Spleen (tissue), 7 donors: ENCODE measurements at regions not wholly inside any gene's neighbourhood (a gene's known extent, or its start where the extent isn't known, plus 50 kb on each side); places are given as distances from the start of the nearest gene placed in this dataset.

Experiments
- POLR2A ChIP-seq, 3 donors: fragments of 450-650 bp; IDR thresholded peaks; one replicate each; pipeline ENCODE4 v1.5.1; 2017; ENCODE audit warnings: antibody characterized with exemption in 3 of 3, mild to moderate bottlenecking in 1 of 3
- POLR2AphosphoS5 ChIP-seq, 3 donors: sonication (generic); formaldehyde crosslinking; IDR thresholded peaks; one replicate each; pipeline ENCODE4 v1.5.1; 2017; ENCODE audit warnings: antibody characterized with exemption in 3 of 3
- TF ChIP-seq, protein P1 (sequence below), 11 experiments: fragments of 200-600 bp in 7 of 11; fragments of 450-650 bp in 4 of 11; sonication (generic) in 4 of 11; IDR thresholded peaks in 8 of 11; conservative IDR thresholded peaks in 3 of 11; 1 replicate in 7 of 11; 2 replicates in 4 of 11; pipeline versions ENCODE4 v1.4.0 to v1.8.0; 2016 to 2021; ENCODE audit warnings: antibody characterized with exemption in 11 of 11, inconsistent platforms in 4 of 11, mild to moderate bottlenecking in 1 of 11
- donor health status: DM: no; HTN: no; CAD: no; lungs with moderate emphysema.
- donor health status: DM: no; HTN: no; CAD: no.
- donor health status: DM: no; HTN: no; CAD: no.

DNA sequence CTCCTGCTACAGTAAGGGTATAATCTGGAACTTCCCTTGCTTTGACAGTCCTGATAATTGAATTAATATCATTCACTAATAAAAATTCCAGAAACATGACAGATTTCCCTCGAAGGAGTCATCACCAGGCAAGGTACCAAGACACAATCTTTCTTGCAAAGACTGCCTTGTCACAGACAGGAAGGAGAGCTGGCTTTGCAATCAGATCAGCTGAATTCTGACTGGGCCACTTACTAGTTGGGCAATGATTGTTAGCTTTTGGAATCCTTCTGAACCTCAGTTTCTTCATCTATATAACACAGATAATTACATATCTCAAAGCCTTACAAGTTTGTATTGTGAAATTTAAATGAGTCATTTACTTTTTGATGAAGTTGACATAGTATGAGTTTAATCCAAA, 344.2 kb downstream of the RFPL4B start:
- TF ChIP-seq POLR2AphosphoS5 (IDR thresholded peaks at IDR 0.05) (no peak), POLR2A (IDR thresholded peaks at IDR 0.05) (no peak)
- TF ChIP-seq, protein P1, sequence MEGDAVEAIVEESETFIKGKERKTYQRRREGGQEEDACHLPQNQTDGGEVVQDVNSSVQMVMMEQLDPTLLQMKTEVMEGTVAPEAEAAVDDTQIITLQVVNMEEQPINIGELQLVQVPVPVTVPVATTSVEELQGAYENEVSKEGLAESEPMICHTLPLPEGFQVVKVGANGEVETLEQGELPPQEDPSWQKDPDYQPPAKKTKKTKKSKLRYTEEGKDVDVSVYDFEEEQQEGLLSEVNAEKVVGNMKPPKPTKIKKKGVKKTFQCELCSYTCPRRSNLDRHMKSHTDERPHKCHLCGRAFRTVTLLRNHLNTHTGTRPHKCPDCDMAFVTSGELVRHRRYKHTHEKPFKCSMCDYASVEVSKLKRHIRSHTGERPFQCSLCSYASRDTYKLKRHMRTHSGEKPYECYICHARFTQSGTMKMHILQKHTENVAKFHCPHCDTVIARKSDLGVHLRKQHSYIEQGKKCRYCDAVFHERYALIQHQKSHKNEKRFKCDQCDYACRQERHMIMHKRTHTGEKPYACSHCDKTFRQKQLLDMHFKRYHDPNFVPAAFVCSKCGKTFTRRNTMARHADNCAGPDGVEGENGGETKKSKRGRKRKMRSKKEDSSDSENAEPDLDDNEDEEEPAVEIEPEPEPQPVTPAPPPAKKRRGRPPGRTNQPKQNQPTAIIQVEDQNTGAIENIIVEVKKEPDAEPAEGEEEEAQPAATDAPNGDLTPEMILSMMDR (IDR thresholded peaks at IDR 0.05 in 8 of 11, conservative IDR thresholded peaks at IDR 0.05 in 3 of 11) = no peak
